HG02798 (cell line): ENCODE measurements at regions not wholly inside any gene's neighbourhood (a gene's known extent, or its start where the extent isn't known, plus 50 kb on each side); places are given as distances from the start of the nearest gene placed in this dataset.

Experiments
- ATAC-seq: cut with Tn5 transposase; IDR thresholded peaks from one replicate; pipeline ENCODE4 v1.9.1; 2021; ENCODE audit warnings: mild to moderate bottlenecking; ENCODE audit not compliant: unreplicated experiment, poor library complexity

- ATAC-seq, result no peak
Measured at GRCh38 chr11:19566583-19567379, 145.9 kb upstream of the NAV2 start.

GRCh38 chr11:19565639-19566038, 147.0 kb upstream of the NAV2 start:
- no peak for ATAC-seq

GRCh38 chr11:19562156-19562555, 150.5 kb upstream of the NAV2 start:
- ATAC-seq, result no peak

GRCh38 chr11:19561011-19561410, 151.6 kb upstream of the NAV2 start:
- ATAC-seq, result no peak

- no peak for ATAC-seq
Measured at GRCh38 chr11:19560156-19560555, 152.5 kb upstream of the NAV2 start.

- ATAC-seq, result no peak
Measured at GRCh38 chr11:19559746-19560145, 152.9 kb upstream of the NAV2 start.

- no peak for ATAC-seq
Measured at GRCh38 chr11:19558189-19558986, 154.2 kb upstream of the NAV2 start.

GRCh38 chr11:19557720-19558140, 154.9 kb upstream of the NAV2 start:
- ATAC-seq, result peak; percentile 54

GRCh38 chr11:19557185-19557584, 155.5 kb upstream of the NAV2 start:
- ATAC-seq, result no peak

- ATAC-seq, result no peak
Measured at GRCh38 chr11:19555266-19555665, 157.4 kb upstream of the NAV2 start.

- peak; percentile 54 for ATAC-seq
Measured at GRCh38 chr11:19553683-19554333, 158.8 kb upstream of the NAV2 start.

- ATAC-seq, result no peak
Measured at GRCh38 chr11:19552656-19553260, 159.9 kb upstream of the NAV2 start.

- no peak for ATAC-seq
Measured at GRCh38 chr11:19552161-19552560, 160.5 kb upstream of the NAV2 start.

GRCh38 chr11:19551457-19551856, 161.2 kb upstream of the NAV2 start:
- no peak for ATAC-seq

GRCh38 chr11:19547044-19547443, 165.6 kb upstream of the NAV2 start:
- ATAC-seq, result no peak

GRCh38 chr11:19546325-19546724, 166.3 kb upstream of the NAV2 start:
- no peak for ATAC-seq

GRCh38 chr11:19541521-19542049, 171.1 kb upstream of the NAV2 start:
- ATAC-seq, result no peak

- ATAC-seq, result no peak
Measured at GRCh38 chr11:19539861-19540260, 172.8 kb upstream of the NAV2 start.

GRCh38 chr11:19537803-19538453, 174.7 kb upstream of the NAV2 start:
- ATAC-seq, result no peak

GRCh38 chr11:19536131-19536530, 176.5 kb upstream of the NAV2 start:
- no peak for ATAC-seq
